SIG-M5 treated with dmso at 0.1 percent for 504 hours (cell line): ENCODE measurements at regions not wholly inside any gene's neighbourhood (a gene's known extent, or its start where the extent isn't known, plus 50 kb on each side); places are given as distances from the start of the nearest gene placed in this dataset.

Source experiments
- DNase-seq: peaks from one replicate; lab custom pipeline; 2025; ENCODE audit not compliant: unreplicated experiment; lab: John Stamatoyannopoulos, UW

DNA sequence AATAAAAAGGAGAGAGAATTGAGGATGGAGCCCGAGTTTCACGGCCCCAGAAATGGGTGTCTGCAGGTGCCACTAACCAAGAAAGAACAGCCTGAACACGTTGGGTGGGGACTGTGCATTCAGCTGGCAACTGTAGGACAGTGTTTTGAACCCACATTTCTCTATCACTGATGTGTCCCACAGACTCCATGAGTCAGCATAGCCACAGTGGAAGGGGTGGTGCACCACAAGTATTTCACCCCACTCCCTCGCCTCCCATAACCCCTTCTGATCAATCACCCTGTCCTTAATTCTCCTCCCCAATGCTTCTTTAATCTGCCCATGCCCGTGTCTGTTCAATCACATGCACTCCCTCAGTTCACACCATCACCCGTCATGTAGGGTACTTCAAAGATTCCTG is 291.5 kb downstream of the ZNF516 start:
- DNase-seq, result no peak

DNA sequence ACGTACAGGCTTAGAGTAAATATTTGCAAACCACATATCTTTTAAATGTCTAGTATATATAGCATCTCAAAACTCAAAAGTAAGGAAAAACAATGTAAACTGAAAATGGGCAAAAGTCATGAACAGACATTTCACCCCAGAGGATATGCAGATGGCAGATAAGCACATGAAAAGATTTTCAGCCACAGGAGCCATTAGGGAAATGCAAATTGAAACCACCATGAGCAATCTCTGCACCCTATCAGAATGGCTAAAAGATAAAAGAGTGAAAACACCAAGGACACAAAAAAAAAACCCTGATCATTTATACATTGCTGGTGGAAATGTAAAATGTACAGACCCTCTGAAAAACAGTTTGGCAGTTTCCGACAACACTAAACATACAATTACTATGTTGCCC is 292.7 kb downstream of the ZNF516 start:
- no peak for DNase-seq

DNA sequence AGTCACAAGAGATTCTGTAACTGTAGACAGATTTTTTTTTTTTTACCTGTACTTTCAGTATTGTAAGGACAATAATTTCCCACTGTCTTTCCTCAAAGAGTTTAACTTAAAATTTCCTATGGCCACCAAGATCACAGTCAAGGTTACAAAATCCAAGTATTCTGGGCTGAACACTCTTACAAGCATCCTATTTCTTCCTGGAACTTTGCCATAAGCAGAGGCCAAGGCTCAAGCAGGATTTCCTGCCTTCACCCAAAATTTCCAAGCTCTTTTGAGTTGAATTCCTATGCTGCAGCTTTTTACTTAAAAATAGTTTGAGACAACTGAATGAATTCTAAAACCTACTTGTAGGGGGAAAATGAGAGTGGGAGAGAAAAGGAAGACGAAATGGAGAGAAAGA is 299.4 kb downstream of the ZNF516 start:
- no peak for DNase-seq

DNA sequence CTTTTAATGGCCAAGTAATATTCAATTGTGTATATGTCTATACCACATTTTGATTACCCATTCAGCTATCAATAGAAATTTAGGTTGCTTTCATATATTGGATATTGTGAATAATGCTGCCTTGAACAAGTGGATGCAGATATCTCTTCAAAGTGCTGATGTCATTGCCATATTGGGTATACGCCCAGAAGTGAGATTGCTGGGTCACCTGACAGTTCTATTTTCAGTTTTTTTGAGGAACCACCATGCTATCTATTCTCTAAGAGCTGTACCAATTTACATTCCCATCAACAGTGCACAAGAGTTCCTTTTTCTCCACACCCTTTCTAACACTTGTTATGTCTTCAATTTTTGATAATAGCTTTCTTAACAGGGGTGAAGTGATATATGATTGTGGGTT is 306.9 kb downstream of the ZNF516 start:
- no peak for DNase-seq

DNA sequence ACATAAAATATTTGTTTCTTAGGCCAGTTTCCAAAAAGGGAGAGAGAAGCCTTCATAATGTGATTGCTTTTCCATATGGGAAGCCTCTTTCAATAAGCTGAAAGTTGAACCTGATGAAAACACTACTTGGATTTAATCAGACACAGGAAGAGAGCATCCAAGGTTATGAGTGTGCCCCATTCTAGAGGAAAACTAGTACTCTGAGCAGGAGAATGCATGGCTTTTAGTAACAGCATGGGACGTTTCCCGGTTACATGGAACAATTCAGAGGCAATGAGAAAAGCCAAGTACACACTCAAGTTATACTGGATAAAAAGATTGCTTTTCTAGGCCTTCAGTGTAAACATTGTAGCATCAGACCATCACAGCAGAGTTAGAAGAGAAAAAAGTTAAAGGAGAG is 315.8 kb downstream of the ZNF516 start:
- no peak for DNase-seq

DNA sequence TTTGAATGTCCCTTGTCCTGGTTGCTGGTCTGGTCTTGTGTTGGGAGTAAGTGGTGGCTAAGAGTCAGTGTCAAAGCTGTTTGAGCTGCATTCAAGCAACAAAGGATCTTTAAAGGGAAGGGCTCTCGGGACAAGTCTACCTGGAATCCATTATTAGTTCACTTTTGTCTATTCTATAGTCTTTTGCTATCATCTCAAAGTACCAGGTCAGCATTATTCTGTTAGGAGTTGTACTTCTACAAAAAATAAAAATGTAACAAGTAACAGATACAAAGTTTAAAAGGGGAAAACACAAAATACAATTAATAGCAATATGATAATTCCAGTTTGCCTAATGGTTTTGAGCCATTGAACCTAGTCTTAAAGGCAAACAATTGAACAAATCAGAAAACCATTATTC is 317.9 kb downstream of the ZNF516 start:
- DNase-seq, result no peak

DNA sequence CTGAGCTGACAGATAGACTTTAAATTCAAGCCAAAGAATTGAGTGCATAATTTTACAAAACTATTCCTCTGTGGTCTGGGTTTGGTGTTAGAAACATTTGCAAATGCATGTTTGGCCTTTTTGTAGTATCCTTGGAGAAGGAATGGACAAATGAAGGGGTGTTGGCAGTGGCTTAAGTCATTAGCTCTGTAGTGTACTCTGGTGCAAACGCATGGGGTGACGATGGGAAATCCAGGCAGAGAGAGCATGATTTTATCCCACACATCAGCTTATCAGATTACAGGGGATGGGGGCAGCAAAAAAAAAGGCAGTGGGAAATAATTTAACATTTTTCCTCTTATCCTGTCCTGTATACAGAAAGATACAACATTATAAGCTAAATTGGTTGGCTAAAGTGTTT is 320.6 kb downstream of the ZNF516 start:
- DNase-seq, result no peak

DNA sequence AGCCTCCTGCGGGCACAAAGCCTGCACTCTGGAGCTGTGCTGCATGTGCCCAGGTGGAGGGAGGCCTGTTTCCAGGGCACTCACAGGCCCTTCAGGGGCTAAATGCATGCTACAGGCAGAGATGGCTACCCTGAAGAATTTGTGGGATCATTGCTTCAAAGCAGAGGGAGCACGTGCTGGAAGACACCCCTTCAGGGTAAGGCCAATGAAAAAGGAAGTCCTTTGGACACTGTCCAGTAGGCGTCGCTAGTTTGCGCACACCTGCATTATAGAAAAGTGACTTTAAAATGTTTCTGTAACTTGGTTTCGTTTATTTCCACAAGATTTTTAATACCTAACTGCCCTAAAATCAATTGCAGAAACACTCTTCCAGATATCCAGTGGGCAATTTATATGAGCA is 325.3 kb downstream of the ZNF516 start:
- DNase-seq, result no peak

DNA sequence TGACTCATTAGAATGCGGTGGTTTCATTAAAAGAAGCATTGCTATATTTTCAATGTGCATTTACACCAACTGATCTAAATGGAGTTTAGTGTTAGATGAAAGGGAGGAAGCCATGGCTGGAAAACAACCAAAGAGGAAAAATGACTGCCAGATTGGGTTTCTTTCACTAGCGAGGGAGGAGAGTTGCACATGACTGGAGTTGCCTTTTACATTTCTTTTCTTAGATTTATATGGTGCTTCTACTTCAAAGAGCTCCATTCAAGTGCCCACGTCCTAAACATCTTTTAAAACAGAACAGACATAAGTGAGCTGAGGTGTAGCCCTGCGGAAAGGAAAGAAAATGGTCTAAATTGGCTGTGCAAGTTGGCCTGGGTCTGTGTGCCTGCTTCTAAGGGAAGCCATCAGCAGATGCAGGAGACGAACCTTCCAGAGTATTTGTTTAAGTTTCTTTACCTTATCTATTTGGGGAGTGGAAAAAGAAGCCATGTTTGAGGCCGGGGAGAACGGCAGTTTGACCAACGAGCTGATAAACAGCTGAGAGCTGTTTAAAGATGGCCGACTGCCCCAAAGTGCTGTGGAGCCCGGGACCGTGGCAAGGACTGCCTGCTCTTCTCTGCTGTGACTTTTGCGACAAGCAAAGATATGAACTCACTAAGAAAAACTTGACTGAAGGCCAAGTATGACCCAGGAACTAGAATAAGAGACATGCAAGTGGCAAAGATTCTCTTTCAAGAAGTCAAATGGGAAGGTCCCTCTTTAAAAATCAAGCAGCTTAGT is 327.0 kb downstream of the ZNF516 start:
- DNase-seq, result no peak

DNA sequence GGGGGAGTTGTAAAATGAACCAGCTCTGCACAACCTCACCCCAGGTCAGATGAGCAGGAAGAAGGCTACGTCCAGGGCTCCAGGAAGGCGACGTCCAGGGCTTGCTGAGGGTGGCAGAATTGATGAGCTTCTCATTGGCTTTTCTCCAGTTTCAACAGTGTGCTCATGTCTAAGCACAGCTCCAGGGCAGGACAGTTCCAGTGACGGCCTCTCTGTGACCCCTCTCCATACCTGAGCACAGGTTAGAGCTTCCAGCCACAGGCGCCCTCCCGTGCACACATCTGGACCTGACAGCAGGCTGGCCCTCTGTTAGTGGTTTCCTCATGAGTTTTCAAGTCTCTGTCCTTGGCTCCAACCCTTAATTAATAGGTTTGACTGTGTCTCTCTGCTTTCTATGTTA is 327.6 kb downstream of the ZNF516 start:
- no peak for DNase-seq

DNA sequence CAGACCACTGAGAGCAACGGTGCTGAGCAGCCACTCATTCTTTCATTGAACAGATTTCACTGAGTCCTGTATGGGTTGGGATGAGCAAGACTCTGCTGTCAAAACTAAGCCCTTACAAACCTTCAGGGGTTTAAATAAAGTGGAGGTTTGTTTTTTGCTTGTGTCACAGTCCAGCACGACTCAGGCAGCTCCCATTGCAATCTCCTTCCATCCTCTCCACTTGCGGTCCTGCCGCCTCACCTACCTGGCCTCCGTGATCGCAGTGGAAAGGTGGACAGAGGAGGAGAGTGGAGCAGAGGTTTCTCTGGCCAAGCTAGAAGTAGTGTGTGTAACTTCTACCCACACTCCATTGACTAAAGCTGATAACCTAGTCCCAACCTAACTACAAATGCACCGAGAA is 332.2 kb downstream of the ZNF516 start:
- DNase-seq, result no peak

DNA sequence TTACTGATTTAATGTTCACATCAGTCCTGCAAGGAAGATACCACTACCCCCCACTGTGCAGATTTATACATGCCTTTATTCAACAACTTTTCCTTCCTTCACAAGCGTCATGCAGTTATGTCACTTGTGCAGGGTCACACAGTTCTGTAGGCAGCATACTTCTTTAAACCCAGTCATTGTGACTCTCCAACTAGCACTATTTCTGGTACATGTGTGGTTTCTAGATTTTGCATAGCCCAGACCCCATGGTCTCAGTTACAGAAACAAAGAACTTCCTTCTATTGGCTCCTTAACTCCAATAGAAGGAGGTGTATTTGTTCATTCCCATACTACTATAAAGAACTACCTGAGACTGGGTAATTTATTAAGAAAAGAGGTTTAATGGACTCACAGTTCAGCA is 333.1 kb downstream of the ZNF516 start:
- DNase-seq, result no peak

DNA sequence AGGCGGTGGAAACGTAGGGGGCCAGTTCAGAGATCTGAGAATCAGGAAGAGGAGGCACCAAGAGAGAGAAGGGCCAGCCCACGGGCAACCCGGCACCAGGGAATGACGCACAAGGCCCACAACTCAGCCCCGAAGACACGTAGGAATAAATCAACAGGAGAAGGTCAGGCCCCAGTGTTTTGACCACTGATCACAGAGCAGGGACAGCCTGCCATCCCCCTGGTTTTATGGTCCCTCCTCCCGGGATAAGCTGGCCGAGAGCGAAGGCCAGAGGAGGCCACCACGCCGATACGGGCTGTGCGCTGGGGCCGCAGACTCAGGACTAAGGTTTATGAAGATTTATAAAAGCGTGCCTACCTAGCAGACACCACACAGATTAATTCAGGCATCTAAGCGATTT is 341.4 kb downstream of the ZNF516 start:
- no peak for DNase-seq

DNA sequence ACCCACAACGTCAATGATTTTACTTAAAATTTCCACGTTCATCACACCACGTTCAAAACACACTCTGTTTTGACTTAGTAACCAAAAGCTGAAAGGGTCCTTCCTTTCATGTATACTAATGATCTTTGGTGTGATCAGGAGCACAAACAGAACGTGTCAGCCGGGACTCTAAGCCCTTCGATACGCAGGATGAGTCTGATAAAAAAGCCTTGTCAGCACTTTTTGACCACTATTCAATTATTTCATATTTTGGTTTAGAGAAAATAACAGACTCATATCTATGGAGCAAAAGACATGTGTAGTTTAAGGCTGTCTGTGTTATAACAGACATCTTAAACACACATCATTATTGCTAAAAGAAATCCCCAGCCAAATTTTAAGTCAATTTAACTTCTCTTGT is 345.3 kb downstream of the ZNF516 start:
- no peak for DNase-seq

DNA sequence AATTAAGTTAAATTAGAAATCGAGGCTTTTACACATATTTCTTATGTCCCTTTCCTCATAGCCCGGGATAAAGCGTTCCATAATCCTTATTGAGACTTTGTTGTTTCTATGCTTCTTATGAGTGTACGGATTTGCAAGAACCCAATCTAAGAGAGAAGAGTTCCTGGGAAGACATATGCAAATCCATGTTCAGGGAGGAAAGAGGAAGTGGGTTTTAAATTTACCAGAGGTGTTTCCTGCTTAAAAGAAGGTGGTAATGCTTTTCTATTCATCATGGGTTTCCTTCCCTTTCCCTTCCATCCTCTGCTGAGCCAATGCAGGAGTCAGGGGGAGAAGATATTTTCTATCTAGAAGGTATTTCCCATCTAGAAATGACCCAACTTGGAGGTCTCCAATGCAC is 345.8 kb downstream of the ZNF516 start:
- DNase-seq, result no peak

DNA sequence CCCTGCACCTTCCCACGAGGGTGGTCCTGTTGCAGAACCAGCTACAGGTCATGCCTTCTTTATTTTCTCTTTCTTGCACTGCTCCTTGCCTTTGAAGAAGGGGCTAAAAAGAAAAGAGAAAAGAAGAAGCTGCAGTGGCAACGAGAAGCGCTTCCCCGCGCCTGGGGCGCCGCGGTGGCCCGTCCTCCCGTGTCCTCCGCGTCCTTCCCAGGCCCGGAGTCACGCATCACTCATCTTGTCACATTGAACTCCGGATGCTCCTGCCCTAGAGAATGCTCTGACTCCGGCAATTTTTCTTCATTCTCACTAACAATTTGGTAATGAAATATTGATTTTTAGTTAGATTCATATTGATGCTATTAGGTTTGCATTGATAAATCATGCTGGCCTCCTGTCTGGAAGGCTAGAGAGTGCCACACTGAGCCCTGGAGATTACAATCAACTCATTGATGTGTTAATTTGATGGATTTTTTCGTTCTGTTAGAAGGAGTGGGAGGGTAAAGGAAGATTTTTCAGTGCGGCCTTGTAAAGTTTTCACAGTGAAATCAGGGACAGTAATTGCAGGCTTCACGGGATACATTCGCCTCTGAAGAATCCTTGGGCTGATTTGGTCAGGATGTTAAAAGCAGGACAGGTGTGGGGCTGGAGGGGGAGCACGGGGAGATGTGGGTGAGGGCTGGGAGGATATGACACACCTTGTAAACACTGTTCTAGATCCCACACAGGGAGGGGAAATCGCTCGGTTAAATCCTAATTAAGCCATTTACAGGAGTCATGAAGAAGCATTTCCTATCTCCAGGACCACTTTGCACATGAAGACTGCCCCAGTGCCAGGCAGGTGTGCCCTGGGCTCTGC is 349.3 kb downstream of the ZNF516 start:
- no peak for DNase-seq

DNA sequence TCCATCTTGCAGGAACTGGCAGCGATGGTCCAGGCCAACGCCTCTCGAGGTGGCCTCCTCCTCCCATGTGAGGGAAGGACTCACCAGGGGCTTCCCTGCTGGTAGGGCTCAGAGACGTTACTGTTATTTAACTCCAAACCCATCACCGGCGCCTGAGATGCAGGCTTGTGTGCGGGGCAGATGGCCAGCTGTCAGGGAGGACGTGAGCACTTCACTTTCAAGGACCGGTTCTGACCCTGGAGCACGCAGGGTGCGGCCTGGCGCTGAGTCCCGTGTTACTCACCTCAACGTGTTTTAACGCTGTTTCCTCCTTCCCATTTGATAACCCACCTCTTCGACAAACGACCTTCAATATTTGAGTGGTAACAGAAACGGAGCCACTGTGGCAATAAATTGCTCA is 350.2 kb downstream of the ZNF516 start:
- no peak for DNase-seq

DNA sequence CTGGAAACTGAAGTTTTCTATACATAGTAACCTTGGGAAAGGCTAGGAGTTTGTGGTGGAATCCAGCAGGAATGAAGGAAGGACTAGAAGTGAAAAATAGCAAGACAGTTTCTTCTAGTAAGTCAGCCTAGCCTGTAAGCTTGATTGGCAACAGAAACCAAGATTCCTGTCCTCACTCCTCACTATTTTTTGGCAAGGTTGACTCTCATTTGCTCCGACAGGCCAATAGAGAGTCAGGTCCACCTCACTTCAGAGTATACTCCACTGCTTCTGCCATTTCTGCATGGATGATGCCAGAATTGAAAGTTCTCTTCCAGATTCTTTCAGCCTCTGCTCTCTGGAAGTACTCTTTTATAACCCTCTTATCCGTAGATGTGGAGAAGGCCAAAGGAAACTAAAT is 352.4 kb downstream of the ZNF516 start:
- DNase-seq, result no peak

DNA sequence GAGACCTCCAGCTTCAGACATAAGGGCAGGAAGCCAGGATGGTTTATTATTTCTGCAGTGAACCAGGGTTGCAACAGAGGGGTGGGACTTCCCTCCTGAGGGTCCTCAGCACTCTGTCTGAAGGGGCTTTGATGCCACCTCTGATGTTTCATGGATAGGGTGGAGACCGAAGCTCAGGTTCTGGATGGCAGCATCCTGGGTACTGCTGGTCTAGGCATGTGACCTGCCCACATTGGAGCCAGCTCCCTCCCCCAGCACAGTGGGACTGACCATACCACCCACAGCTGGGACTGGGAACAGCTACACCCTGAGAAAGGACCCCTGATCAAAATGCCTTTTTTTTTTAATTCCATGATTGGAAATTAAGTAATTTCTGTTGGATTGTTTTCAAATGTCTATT is 355.2 kb downstream of the ZNF516 start:
- DNase-seq, result no peak

DNA sequence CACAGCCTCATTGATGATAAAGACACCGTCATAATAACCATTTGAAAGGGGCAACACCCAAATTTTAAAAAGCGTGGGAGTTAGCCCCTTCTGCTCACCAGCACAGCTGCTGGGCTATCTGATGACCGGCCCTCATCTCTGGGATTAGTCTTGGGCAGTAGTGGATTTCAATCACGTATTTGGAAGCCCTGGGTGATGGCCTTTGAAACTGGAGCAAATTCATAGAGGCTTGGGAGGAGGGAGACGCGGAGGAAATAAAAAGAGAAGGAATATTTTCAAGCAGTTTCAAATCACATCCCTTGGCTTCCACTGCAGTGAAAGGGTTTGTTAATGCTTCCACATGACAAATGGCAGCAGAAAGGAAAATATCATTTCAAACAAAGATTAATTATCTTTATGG is 357.8 kb downstream of the ZNF516 start:
- no peak for DNase-seq

DNA sequence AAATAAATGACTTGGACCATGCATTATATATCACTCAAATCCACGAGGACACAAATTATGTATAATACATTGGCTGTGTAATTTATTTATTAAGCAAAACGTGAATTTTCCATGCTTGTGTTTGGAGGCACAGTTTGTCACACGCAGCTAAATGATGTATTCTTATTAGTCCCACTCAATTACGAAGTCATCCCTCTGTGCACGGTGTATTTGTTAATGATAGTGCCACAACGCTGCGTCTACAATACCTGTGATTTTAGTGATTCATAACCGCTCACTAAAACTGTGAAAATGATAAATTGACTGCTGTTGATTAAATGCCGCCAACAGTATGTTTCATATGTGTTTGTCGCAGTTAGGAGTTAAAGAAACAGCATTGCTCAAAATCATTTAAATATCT is 358.3 kb downstream of the ZNF516 start:
- no peak for DNase-seq

DNA sequence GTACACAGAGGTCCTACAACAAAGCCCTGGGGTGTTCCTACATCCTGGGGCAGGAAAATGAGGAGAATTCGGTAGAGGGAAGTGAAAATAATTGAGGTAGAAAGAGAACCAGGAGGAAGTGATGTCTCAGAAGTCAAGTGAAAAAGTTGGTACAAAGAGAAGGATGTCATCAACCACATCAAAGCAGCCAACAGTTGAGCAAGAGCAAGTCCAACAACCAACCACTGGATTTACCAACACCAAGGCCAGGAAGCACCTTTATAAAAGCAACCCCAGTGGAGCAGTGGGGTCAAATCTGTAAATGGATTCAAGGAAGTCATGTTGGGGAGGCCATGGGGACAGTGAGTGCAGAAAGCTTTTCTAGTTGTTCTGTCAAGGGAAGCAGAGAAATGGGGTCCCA is 360.4 kb downstream of the ZNF516 start:
- peak; percentile 42 for DNase-seq

DNA sequence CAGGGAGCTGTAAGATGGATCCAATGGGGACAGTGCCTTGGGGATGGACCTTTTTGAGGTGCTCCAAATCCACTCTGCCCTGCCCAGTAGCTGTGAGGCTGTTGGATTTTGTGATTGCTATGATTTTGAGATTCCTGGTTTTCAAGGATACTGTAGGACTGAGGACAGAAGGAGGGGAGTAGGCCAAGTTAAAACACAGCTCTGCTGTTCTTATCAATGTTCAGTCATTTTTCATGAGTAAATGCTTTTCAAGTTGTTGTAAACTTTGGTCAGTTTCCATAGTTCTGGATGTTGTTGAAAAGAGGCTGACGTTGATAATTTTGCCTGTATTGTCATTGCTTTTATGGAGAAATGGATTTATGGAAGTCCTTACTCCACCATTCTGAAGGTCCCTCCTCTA is 361.2 kb downstream of the ZNF516 start:
- no peak for DNase-seq
